Esophagus mucosa (tissue), 1 donor: ENCODE measurements at regions not wholly inside any gene's neighbourhood (a gene's known extent, or its start where the extent isn't known, plus 50 kb on each side); places are given as distances from the start of the nearest gene placed in this dataset.
"Not testable (repeated sequence)": the region's sequence is repeated elsewhere in the genome, so short reads cannot be mapped to it uniquely, and the experiment has no call there.

Experiments used
- ATAC-seq: fragments of 200-7000 bp; cut with Tn5 transposase; one replicate; pipeline ENCODE4 v1.9.1; 2020
- donor health status: DM: yes; HTN: yes; CAD: no.

GRCh38 chr12:76666290-76666835 is 97.6 kb upstream of the ZDHHC17 start:
- no peak for ATAC-seq

- no peak for ATAC-seq
These were observed 93.9 kb upstream of the ZDHHC17 start for GRCh38 chr12:76669981-76670380.

GRCh38 chr12:76670776-76671175 is 93.1 kb upstream of the ZDHHC17 start:
- no peak for ATAC-seq

- ATAC-seq: no peak
These were observed 89.1 kb upstream of the ZDHHC17 start for GRCh38 chr12:76674669-76675315.

GRCh38 chr12:76676261-76676660 is 87.7 kb upstream of the ZDHHC17 start:
- ATAC-seq: not testable (repeated sequence)

- no peak for ATAC-seq
These were observed 84.9 kb upstream of the ZDHHC17 start for GRCh38 chr12:76678992-76679391.

- ATAC-seq: no peak
These were observed 84.1 kb upstream of the ZDHHC17 start for GRCh38 chr12:76679778-76680177.

- no peak for ATAC-seq
These were observed 83.0 kb upstream of the ZDHHC17 start for GRCh38 chr12:76680940-76681339.

- ATAC-seq: peak; percentile 11
These were observed 78.7 kb upstream of the ZDHHC17 start for GRCh38 chr12:76685246-76685678.

- ATAC-seq: no peak
These were observed 75.9 kb upstream of the ZDHHC17 start for GRCh38 chr12:76687981-76688380.

- ATAC-seq: no peak
These were observed 75.3 kb upstream of the ZDHHC17 start for GRCh38 chr12:76688631-76689030.

GRCh38 chr12:76690921-76691700 is 72.8 kb upstream of the ZDHHC17 start:
- ATAC-seq: no peak

GRCh38 chr12:76692846-76693245 is 71.1 kb upstream of the ZDHHC17 start:
- no peak for ATAC-seq

GRCh38 chr12:76694369-76694768 is 69.5 kb upstream of the ZDHHC17 start:
- no peak for ATAC-seq

- no peak for ATAC-seq
These were observed 67.7 kb upstream of the ZDHHC17 start for GRCh38 chr12:76696186-76696585.

GRCh38 chr12:76697849-76698248 is 66.1 kb upstream of the ZDHHC17 start:
- no peak for ATAC-seq

GRCh38 chr12:76698316-76698715 is 65.6 kb upstream of the ZDHHC17 start:
- no peak for ATAC-seq

GRCh38 chr12:76698966-76699365 is 64.9 kb upstream of the ZDHHC17 start:
- ATAC-seq: no peak

- ATAC-seq: no peak
These were observed 62.2 kb upstream of the ZDHHC17 start for GRCh38 chr12:76701690-76702089.

GRCh38 chr12:76702946-76703345 is 61.0 kb upstream of the ZDHHC17 start:
- no peak for ATAC-seq

- no peak for ATAC-seq
These were observed 59.2 kb upstream of the ZDHHC17 start for GRCh38 chr12:76704693-76705092.

GRCh38 chr12:76706101-76706500 is 57.8 kb upstream of the ZDHHC17 start:
- ATAC-seq: no peak

GRCh38 chr12:76706761-76707160 is 57.2 kb upstream of the ZDHHC17 start:
- ATAC-seq: no peak

- no peak for ATAC-seq
These were observed 56.1 kb upstream of the ZDHHC17 start for GRCh38 chr12:76707772-76708171.
